GM21825 (cell line): ENCODE measurements at regions not wholly inside any gene's neighbourhood (a gene's known extent, or its start where the extent isn't known, plus 50 kb on each side); places are given as distances from the start of the nearest gene placed in this dataset.

Source experiments
- ATAC-seq: cut with Tn5 transposase; IDR thresholded peaks from one replicate; pipeline ENCODE4 v1.9.1; 2021; ENCODE audit warnings: mild to moderate bottlenecking, moderate library complexity; ENCODE audit not compliant: unreplicated experiment

GRCh38 chr5:133905424-133905823 lies 63.0 kb downstream of the C5orf15 start:
- ATAC-seq = no peak

- no peak for ATAC-seq
These were observed 63.8 kb downstream of the C5orf15 start for GRCh38 chr5:133904641-133905040.

GRCh38 chr5:133902511-133903118 lies 65.8 kb downstream of the C5orf15 start:
- ATAC-seq = no peak

- ATAC-seq = no peak
These were observed 67.7 kb downstream of the C5orf15 start for GRCh38 chr5:133900534-133901270.

GRCh38 chr5:133899506-133899905 lies 68.9 kb downstream of the C5orf15 start:
- ATAC-seq = no peak

- ATAC-seq = no peak
These were observed 70.0 kb downstream of the C5orf15 start for GRCh38 chr5:133898440-133898839.

GRCh38 chr5:133897431-133897830 lies 71.0 kb downstream of the C5orf15 start:
- no peak for ATAC-seq

- ATAC-seq = no peak
These were observed 71.6 kb downstream of the C5orf15 start for GRCh38 chr5:133896873-133897272.

GRCh38 chr5:133895979-133896845 lies 72.2 kb downstream of the C5orf15 start:
- no peak for ATAC-seq

GRCh38 chr5:133894143-133894542 lies 74.3 kb downstream of the C5orf15 start:
- no peak for ATAC-seq

- no peak for ATAC-seq
These were observed 75.7 kb downstream of the C5orf15 start for GRCh38 chr5:133892774-133893173.

- ATAC-seq = no peak
These were observed 76.1 kb downstream of the C5orf15 start for GRCh38 chr5:133892306-133892705.

- no peak for ATAC-seq
These were observed 77.0 kb downstream of the C5orf15 start for GRCh38 chr5:133891390-133891789.

- no peak for ATAC-seq
These were observed 77.6 kb downstream of the C5orf15 start for GRCh38 chr5:133890776-133891280.

GRCh38 chr5:133890314-133890713 lies 78.1 kb downstream of the C5orf15 start:
- ATAC-seq = no peak

GRCh38 chr5:133889271-133889905 lies 79.0 kb downstream of the C5orf15 start:
- ATAC-seq = no peak

- ATAC-seq = no peak
These were observed 79.8 kb downstream of the C5orf15 start for GRCh38 chr5:133888625-133888991.

GRCh38 chr5:133885566-133885965 lies 82.9 kb downstream of the C5orf15 start:
- no peak for ATAC-seq

- ATAC-seq = no peak
These were observed 83.7 kb downstream of the C5orf15 start for GRCh38 chr5:133884569-133885311.

- ATAC-seq = no peak
These were observed 84.5 kb downstream of the C5orf15 start for GRCh38 chr5:133883916-133884315.
